NT2/D1 (cell line): ENCODE measurements at regions not wholly inside any gene's neighbourhood (a gene's known extent, or its start where the extent isn't known, plus 50 kb on each side); places are given as distances from the start of the nearest gene placed in this dataset.

ENCODE experiments used
- YY1 ChIP-seq: IDR thresholded peaks from 2 replicates; pipeline ENCODE4 v1.6.1; 2011; ENCODE audit not compliant: insufficient read length, insufficient read depth
- ZNF274 ChIP-seq: IDR thresholded peaks from 2 replicates; pipeline ENCODE4 v1.6.1; 2011; ENCODE audit warnings: mild to moderate bottlenecking, low read depth, low read length

DNA sequence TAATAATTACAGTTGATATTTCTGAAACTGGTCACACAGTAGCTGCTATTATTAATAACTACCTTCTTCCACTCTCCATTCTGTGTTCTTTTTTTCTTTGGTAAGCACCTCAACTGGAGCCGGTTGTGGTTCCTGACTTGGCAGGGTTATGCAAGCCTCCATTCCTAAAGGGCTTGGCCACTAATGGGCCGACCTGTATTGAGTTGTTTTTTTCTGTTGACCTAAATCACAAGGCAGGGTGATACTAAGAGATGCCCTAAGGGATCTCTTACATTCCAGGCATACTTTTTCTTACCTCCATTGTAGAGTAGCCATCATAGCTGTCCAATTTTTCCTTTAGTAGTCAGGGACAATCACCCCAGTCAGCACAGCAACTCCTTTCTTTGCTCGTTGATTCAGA lies 1295.8 kb upstream of the ADGRL3 start:
- TF ChIP-seq ZNF274 (no peak), YY1 (no peak)
